GM12878 (cell line): ENCODE measurements at regions not wholly inside any gene's neighbourhood (a gene's known extent, or its start where the extent isn't known, plus 50 kb on each side); places are given as distances from the start of the nearest gene placed in this dataset.

ENCODE experiments used
- ATAC-seq: fragments of 200-7000 bp; cut with Tn5 transposase; 3 replicates; pipeline ENCODE4 v1.9.1; 2020; ENCODE audit warnings: mild to moderate bottlenecking, moderate library complexity
- BruUV-seq: library from RNA; stranded (reverse); fragments of 400-500 nt; replicated peaks from 2 replicates; lab custom pipeline; 2021; lab: Mats Ljungman, UMichigan
- CTCF ChIA-PET: fragments of 300-600 bp; sonication (Branson Sonifier 250); formaldehyde crosslinking; extraction: SDS; loops from one replicate; lab custom pipeline; 2021; ENCODE audit warnings: inconsistent platforms; lab: Yijun Ruan, JAX
- POLR2A ChIA-PET: fragments of 350-600 bp; formaldehyde crosslinking; extraction: SDS; loops from one replicate; lab custom pipeline; 2021; ENCODE audit warnings: inconsistent platforms; lab: Charles Lee
- RAD21 ChIA-PET: fragments of 300-600 bp; sonication (Branson Sonifier 250); formaldehyde crosslinking; loops from one replicate; lab custom pipeline; 2023; ENCODE audit warnings: antibody characterized with exemption; ENCODE audit not compliant: unreplicated experiment; lab: Charles Lee
- SMC1A ChIA-PET: fragments of 300-600 bp; sonication (Branson Sonifier 250); formaldehyde crosslinking; loops from one replicate; lab custom pipeline; 2023; ENCODE audit not compliant: unreplicated experiment, uncharacterized antibody; lab: Charles Lee
- DNase-seq: peaks from one replicate; pipeline ENCODE4 v3.0.0-alpha.2; 2011; ENCODE audit warnings: low read depth, low spot score
- FAIRE-seq: peaks from 3 replicates; lab custom pipeline; 2011; peaks lifted over from hg19 to GRCh38; lab: Jason Lieb, UNC
- H2AFZ ChIP-seq: 2 replicates; pipeline ENCODE4 v1.6.0; 2011; ENCODE audit warnings: low read depth, low read length, control low read depth; ENCODE audit not compliant: control insufficient read depth
- H3K27ac ChIP-seq: 2 replicates; pipeline ENCODE4 v1.5.1; 2011; ENCODE audit warnings: control low read depth; ENCODE audit not compliant: control insufficient read depth, insufficient read depth
- H3K27me3 ChIP-seq, 2 experiments: replicated peaks in 1 of 2; 2 replicates each; pipeline versions ENCODE4 v1.6.0 to v1.6.1; 2011; ENCODE audit warnings: low read length in 1 of 2; ENCODE audit not compliant: control insufficient read depth in 2 of 2, insufficient read depth in 2 of 2
- H3K36me3 ChIP-seq, 2 experiments: 2 replicates each; pipeline ENCODE4 v1.5.1; 2011; ENCODE audit warnings: low read length in 1 of 2; ENCODE audit not compliant: control insufficient read depth in 2 of 2, insufficient read depth in 2 of 2
- H3K4me1 ChIP-seq: 2 replicates; pipeline ENCODE4 v1.6.1; 2011; ENCODE audit warnings: mild to moderate bottlenecking, low read length, moderate library complexity, mixed read lengths; ENCODE audit not compliant: control insufficient read depth, insufficient read depth
- H3K4me2 ChIP-seq: 2 replicates; pipeline ENCODE4 v1.6.0; 2011; ENCODE audit warnings: control low read depth; ENCODE audit not compliant: control insufficient read depth, insufficient read depth
- H3K4me3 ChIP-seq: fragments of 200-600 bp; sonication (generic); 2 replicates; pipeline ENCODE4 v1.5.1; 2016
- H3K79me2 ChIP-seq: 2 replicates; pipeline ENCODE4 v1.6.0; 2011; ENCODE audit warnings: low read length; ENCODE audit not compliant: control insufficient read depth, insufficient read depth
- H3K9ac ChIP-seq: 2 replicates; pipeline ENCODE4 v1.8.0; 2011; ENCODE audit warnings: low read length, control low read depth, mixed read lengths; ENCODE audit not compliant: control insufficient read depth, insufficient read depth
- H3K9me3 ChIP-seq: replicated peaks from 3 replicates; pipeline ENCODE4 v1.5.1; 2011; ENCODE audit warnings: mild to moderate bottlenecking, low read length; ENCODE audit not compliant: control insufficient read depth, insufficient read depth
- H4K20me1 ChIP-seq: 2 replicates; pipeline ENCODE4 v1.6.0; 2011; ENCODE audit not compliant: control insufficient read depth, insufficient read depth
- BMI1 ChIP-seq: fragments of 450-650 bp; IDR thresholded peaks from 2 replicates; pipeline ENCODE4 v1.6.1; 2016; ENCODE audit warnings: mild to moderate bottlenecking, moderate library complexity, borderline replicate concordance
- FOXK2 ChIP-seq: fragments of 450-650 bp; IDR thresholded peaks from 2 replicates; pipeline ENCODE4 v1.6.1; 2017; ENCODE audit warnings: mild to moderate bottlenecking, moderate library complexity
- HCFC1 ChIP-seq: fragments of 150-350 bp; IDR thresholded peaks from 2 replicates; pipeline ENCODE4 v1.6.1; 2014; ENCODE audit warnings: low read length
- IKZF1 ChIP-seq: fragments of 450-650 bp; conservative IDR thresholded peaks from 2 replicates; pipeline ENCODE4 v1.6.1; 2017; ENCODE audit warnings: antibody characterized with exemption, mild to moderate bottlenecking
- MTA2 ChIP-seq: fragments of 450-650 bp; IDR thresholded peaks from 2 replicates; pipeline ENCODE4 v1.6.1; 2016; ENCODE audit warnings: low read depth, mild to moderate bottlenecking, moderate library complexity
- NR2C1 ChIP-seq: fragments of 450-650 bp; IDR thresholded peaks from 2 replicates; pipeline ENCODE4 v1.6.1; 2017; ENCODE audit warnings: antibody characterized with exemption, mild to moderate bottlenecking, moderate library complexity
- POLR2A ChIP-seq: IDR thresholded peaks from 2 replicates; pipeline ENCODE4 v1.6.1; 2011; ENCODE audit warnings: low read depth, mild to moderate bottlenecking, low read length
- RCOR1 ChIP-seq: conservative IDR thresholded peaks from 2 replicates; pipeline ENCODE4 v1.6.1; 2012; ENCODE audit warnings: low read depth, low read length, improper control_type of control experiment
- RFX5 ChIP-seq: IDR thresholded peaks from 2 replicates; pipeline ENCODE4 v1.6.1; 2011; ENCODE audit warnings: low read depth, low read length, improper control_type of control experiment
- SMAD5 ChIP-seq: IDR thresholded peaks from 2 replicates; pipeline ENCODE4 v1.6.1; 2016; ENCODE audit warnings: antibody characterized with exemption, low read depth
- SP1 ChIP-seq: IDR thresholded peaks from one replicate; pipeline ENCODE4 v1.6.1; 2011; ENCODE audit warnings: low read depth, low read length
- ZBED1 ChIP-seq: IDR thresholded peaks from 2 replicates; pipeline ENCODE4 v1.6.1; 2016; ENCODE audit warnings: borderline replicate concordance
- ZNF207 ChIP-seq: fragments of 450-650 bp; IDR thresholded peaks from 2 replicates; pipeline ENCODE4 v1.6.1; 2014; ENCODE audit warnings: antibody characterized with exemption, mild to moderate bottlenecking, borderline replicate concordance
- ZNF24 ChIP-seq: fragments of 450-650 bp; IDR thresholded peaks from 2 replicates; pipeline ENCODE4 v1.6.1; 2017; ENCODE audit warnings: antibody characterized with exemption, mild to moderate bottlenecking
- ZZZ3 ChIP-seq: IDR thresholded peaks from 2 replicates; pipeline ENCODE4 v1.6.1; 2011; ENCODE audit warnings: low read depth; ENCODE audit not compliant: control insufficient read depth, insufficient read length
- WGBS: methylation state at CpG from one replicate; pipeline ENCODE4 v1.1.6; 2016; ENCODE audit warnings: low lambda C conversion rate; ENCODE audit not compliant: insufficient replicate concordance, insufficient coverage; ENCODE audit errors: missing lambda C conversion rate; 5-methylcytosine and 5-hydroxymethylcytosine counted together
- in situ Hi-C: fragments of 300-500 bp; cut with MboI; formaldehyde crosslinking; loops from 9 replicates; pipeline ENCODE4 v1.14.3; 2018; ENCODE audit warnings: mixed read lengths
- intact Hi-C: fragments of 100-400 bp; cut with micrococcal nuclease; formaldehyde crosslinking; loops from one replicate; pipeline ENCODE4 v1.14.2; 2022; ENCODE audit not compliant: unreplicated experiment
- TF ChIP-seq, protein P1 (sequence below): fragments of 450-650 bp; conservative IDR thresholded peaks from 2 replicates; pipeline ENCODE4 v1.6.1; 2017; ENCODE audit warnings: mild to moderate bottlenecking, moderate library complexity
- TF ChIP-seq, protein P2 (sequence below): fragments of 450-650 bp; IDR thresholded peaks from 2 replicates; pipeline ENCODE4 v1.6.1; 2016; ENCODE audit warnings: mild to moderate bottlenecking, moderate library complexity, borderline replicate concordance
- TF ChIP-seq, protein P3 (sequence below): fragments of 450-650 bp; IDR thresholded peaks from 2 replicates; pipeline ENCODE4 v1.6.1; 2017; ENCODE audit warnings: mild to moderate bottlenecking

DNA sequence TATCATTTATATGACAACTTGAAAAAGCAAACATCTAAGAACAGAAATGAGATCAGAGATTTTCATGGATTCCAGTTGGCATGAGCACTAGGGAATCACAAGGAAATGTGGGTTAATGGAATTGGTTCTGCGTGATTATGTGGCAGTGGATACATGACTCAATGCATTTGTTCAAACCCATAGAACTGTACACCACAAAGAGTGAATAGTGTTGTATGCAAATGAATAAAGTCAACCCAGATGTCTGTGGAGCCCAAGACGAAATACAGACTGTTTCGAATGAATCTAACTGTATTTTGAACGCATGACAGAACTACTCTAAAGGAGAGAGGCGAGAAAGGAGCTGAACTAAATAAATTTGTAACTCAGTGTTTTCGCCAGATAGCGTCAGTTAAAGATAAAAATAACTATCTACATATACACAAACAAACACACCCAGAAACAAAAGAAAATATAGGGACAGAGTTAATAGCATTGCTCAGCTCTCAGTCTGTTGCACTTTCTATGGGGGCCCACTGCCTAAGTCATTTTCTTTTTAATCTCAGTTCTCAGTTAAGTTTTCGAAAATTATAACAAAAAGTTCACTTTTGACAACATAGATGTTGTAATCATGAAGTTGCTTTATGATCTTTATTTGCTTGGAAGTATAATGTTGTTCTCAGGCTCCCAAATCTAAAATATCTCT lies 636.7 kb upstream of the SEMA3D start:
- in situ Hi-C loops, result no loop called here
- Histone ChIP-seq H3K79me2 (no peaks in the 10 kb centered on the region), H3K27ac (no peak overlapping the region), H4K20me1 (no peaks in the 10 kb centered on the region), H3K27me3 (no peaks in the 10 kb centered on the region), H3K9ac (no peak overlapping the region), H2AFZ (no peak overlapping the region), H3K4me1 (no peaks in the 10 kb centered on the region), H3K4me2 (no peak overlapping the region), H3K9me3 (no peaks in the 10 kb centered on the region), H3K4me3 (no peak overlapping the region), H3K36me3 (no peaks in the 10 kb centered on the region)
- POLR2A ChIA-PET, result no interaction called here
- SMC1A ChIA-PET, result no interaction called here
- ATAC-seq, result no peak
- RAD21 ChIA-PET, result no interaction called here
- intact Hi-C loops, result no loop called here
- WGBS, result 4% methylated on average over 8 of the region's 8 CpGs
- CTCF ChIA-PET, result no interaction called here
- BruUV-seq, result no TSS peak
- TF ChIP-seq FOXK2 (no peak), NR2C1 (no peak), BMI1 (no peak), SMAD5 (no peak), MTA2 (no peak), RCOR1 (no peak), RFX5 (no peak), IKZF1 (no peak), HCFC1 (no peak), SP1 (no peak), POLR2A (no peak), ZZZ3 (no peak), ZBED1 (no peak), ZNF207 (no peak), ZNF24 (no peak)
- TF ChIP-seq, protein P1, sequence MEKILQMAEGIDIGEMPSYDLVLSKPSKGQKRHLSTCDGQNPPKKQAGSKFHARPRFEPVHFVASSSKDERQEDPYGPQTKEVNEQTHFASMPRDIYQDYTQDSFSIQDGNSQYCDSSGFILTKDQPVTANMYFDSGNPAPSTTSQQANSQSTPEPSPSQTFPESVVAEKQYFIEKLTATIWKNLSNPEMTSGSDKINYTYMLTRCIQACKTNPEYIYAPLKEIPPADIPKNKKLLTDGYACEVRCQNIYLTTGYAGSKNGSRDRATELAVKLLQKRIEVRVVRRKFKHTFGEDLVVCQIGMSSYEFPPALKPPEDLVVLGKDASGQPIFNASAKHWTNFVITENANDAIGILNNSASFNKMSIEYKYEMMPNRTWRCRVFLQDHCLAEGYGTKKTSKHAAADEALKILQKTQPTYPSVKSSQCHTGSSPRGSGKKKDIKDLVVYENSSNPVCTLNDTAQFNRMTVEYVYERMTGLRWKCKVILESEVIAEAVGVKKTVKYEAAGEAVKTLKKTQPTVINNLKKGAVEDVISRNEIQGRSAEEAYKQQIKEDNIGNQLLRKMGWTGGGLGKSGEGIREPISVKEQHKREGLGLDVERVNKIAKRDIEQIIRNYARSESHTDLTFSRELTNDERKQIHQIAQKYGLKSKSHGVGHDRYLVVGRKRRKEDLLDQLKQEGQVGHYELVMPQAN, result no peak
- TF ChIP-seq, protein P2, sequence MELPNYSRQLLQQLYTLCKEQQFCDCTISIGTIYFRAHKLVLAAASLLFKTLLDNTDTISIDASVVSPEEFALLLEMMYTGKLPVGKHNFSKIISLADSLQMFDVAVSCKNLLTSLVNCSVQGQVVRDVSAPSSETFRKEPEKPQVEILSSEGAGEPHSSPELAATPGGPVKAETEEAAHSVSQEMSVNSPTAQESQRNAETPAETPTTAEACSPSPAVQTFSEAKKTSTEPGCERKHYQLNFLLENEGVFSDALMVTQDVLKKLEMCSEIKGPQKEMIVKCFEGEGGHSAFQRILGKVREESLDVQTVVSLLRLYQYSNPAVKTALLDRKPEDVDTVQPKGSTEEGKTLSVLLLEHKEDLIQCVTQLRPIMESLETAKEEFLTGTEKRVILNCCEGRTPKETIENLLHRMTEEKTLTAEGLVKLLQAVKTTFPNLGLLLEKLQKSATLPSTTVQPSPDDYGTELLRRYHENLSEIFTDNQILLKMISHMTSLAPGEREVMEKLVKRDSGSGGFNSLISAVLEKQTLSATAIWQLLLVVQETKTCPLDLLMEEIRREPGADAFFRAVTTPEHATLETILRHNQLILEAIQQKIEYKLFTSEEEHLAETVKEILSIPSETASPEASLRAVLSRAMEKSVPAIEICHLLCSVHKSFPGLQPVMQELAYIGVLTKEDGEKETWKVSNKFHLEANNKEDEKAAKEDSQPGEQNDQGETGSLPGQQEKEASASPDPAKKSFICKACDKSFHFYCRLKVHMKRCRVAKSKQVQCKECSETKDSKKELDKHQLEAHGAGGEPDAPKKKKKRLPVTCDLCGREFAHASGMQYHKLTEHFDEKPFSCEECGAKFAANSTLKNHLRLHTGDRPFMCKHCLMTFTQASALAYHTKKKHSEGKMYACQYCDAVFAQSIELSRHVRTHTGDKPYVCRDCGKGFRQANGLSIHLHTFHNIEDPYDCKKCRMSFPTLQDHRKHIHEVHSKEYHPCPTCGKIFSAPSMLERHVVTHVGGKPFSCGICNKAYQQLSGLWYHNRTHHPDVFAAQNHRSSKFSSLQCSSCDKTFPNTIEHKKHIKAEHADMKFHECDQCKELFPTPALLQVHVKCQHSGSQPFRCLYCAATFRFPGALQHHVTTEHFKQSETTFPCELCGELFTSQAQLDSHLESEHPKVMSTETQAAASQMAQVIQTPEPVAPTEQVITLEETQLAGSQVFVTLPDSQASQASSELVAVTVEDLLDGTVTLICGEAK, result no peak
- TF ChIP-seq, protein P3, sequence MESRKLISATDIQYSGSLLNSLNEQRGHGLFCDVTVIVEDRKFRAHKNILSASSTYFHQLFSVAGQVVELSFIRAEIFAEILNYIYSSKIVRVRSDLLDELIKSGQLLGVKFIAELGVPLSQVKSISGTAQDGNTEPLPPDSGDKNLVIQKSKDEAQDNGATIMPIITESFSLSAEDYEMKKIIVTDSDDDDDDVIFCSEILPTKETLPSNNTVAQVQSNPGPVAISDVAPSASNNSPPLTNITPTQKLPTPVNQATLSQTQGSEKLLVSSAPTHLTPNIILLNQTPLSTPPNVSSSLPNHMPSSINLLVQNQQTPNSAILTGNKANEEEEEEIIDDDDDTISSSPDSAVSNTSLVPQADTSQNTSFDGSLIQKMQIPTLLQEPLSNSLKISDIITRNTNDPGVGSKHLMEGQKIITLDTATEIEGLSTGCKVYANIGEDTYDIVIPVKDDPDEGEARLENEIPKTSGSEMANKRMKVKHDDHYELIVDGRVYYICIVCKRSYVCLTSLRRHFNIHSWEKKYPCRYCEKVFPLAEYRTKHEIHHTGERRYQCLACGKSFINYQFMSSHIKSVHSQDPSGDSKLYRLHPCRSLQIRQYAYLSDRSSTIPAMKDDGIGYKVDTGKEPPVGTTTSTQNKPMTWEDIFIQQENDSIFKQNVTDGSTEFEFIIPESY, result no peak
- no peak for FAIRE-seq
- no peak for DNase-seq
